Upper lobe of left lung (tissue), 4 donors: ENCODE measurements at regions not wholly inside any gene's neighbourhood (a gene's known extent, or its start where the extent isn't known, plus 50 kb on each side); places are given as distances from the start of the nearest gene placed in this dataset.
"Not testable (repeated sequence)": the region's sequence is repeated elsewhere in the genome, so short reads cannot be mapped to it uniquely, and the experiment has no call there.

Source experiments
- EP300 ChIP-seq, 4 donors: sonication (generic); formaldehyde crosslinking; IDR thresholded peaks; one replicate each; pipeline ENCODE4 v1.5.1; 2017; ENCODE audit warnings: antibody characterized with exemption in 4 of 4, control low read depth in 2 of 4
- POLR2A ChIP-seq, 4 donors: fragments of 450-650 bp; IDR thresholded peaks; one replicate each; pipeline ENCODE4 v1.5.1; 2016 to 2017; ENCODE audit warnings: antibody characterized with exemption in 4 of 4, mild to moderate bottlenecking in 2 of 4
- POLR2AphosphoS5 ChIP-seq, 2 donors: sonication (generic); formaldehyde crosslinking; IDR thresholded peaks; one replicate each; pipeline ENCODE4 v1.5.1; 2017; ENCODE audit warnings: antibody characterized with exemption in 2 of 2
- TF ChIP-seq, protein P1 (sequence below), 6 experiments: fragments of 450-650 bp in 4 of 6; fragments of 200-600 bp in 2 of 6; sonication (generic) in 2 of 6; IDR thresholded peaks; one replicate each; pipeline ENCODE4 v1.5.1; 2016 to 2019; ENCODE audit warnings: antibody characterized with exemption in 6 of 6

DNA sequence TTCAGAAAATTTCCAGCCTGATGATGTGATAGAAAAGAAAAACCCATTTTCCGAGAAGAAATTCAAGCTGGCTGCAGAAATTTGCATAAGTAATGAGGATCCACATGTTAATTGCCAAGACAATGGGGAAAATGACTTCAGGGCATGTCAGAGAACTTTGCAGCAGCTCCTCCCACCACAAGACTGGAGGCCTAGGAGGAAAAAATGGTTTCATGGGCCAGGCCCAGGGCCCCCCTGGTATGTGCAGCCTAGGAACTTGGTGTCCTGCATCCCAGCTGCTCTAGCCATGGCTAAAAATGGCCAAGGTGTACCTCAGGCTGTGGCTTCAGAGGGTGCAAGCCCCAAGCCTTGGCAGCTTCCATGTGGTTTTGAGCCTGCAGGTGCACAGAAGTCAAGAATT lies 152.0 kb upstream of the EPHA4 start:
- TF ChIP-seq, protein P1, sequence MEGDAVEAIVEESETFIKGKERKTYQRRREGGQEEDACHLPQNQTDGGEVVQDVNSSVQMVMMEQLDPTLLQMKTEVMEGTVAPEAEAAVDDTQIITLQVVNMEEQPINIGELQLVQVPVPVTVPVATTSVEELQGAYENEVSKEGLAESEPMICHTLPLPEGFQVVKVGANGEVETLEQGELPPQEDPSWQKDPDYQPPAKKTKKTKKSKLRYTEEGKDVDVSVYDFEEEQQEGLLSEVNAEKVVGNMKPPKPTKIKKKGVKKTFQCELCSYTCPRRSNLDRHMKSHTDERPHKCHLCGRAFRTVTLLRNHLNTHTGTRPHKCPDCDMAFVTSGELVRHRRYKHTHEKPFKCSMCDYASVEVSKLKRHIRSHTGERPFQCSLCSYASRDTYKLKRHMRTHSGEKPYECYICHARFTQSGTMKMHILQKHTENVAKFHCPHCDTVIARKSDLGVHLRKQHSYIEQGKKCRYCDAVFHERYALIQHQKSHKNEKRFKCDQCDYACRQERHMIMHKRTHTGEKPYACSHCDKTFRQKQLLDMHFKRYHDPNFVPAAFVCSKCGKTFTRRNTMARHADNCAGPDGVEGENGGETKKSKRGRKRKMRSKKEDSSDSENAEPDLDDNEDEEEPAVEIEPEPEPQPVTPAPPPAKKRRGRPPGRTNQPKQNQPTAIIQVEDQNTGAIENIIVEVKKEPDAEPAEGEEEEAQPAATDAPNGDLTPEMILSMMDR (IDR thresholded peaks at IDR 0.05) = not testable (repeated sequence)
- not testable (repeated sequence) for TF ChIP-seq POLR2AphosphoS5, EP300, POLR2A (IDR thresholded peaks at IDR 0.05)
